ENCODE measurements at regions not wholly inside any gene's neighbourhood (a gene's known extent, or its start where the extent isn't known, plus 50 kb on each side); places are given as distances from the start of the nearest gene placed in this dataset.
"Not testable (repeated sequence)": the region's sequence is repeated elsewhere in the genome, so short reads cannot be mapped to it uniquely, and the experiment has no call there.

- H3K27ac ChIP-seq, result no peak overlapping the region; the same call in 1 of the 2 replicates
- no peak for TF ChIP-seq CTCF (conservative IDR thresholded peaks at IDR 0.05)
These were observed 382.6 kb downstream of the DMRTA1 start for GRCh38 chr9:22829236-22829635.

- TF ChIP-seq CTCF (conservative IDR thresholded peaks at IDR 0.05), result no peak
- H3K27ac ChIP-seq, result no peak overlapping the region
These were observed 391.6 kb downstream of the DMRTA1 start for GRCh38 chr9:22838266-22838665.

- TF ChIP-seq CTCF (conservative IDR thresholded peaks at IDR 0.05), result no peak
- H3K27ac ChIP-seq, result no peak overlapping the region
These were observed 394.0 kb downstream of the DMRTA1 start for GRCh38 chr9:22840641-22841040.

GRCh38 chr9:22845243-22845642 lies 398.6 kb downstream of the DMRTA1 start:
- not testable (repeated sequence) for H3K27ac ChIP-seq

- no peak overlapping the region for H3K27ac ChIP-seq
- no peak for TF ChIP-seq CTCF (conservative IDR thresholded peaks at IDR 0.05)
These were observed 409.4 kb downstream of the DMRTA1 start for GRCh38 chr9:22855980-22856379.

- no peak overlapping the region for H3K27ac ChIP-seq
- TF ChIP-seq CTCF (conservative IDR thresholded peaks at IDR 0.05), result no peak
These were observed 410.7 kb downstream of the DMRTA1 start for GRCh38 chr9:22857316-22857715.

- H3K27ac ChIP-seq, result no peak overlapping the region
- TF ChIP-seq CTCF (conservative IDR thresholded peaks at IDR 0.05), result no peak
These were observed 416.5 kb downstream of the DMRTA1 start for GRCh38 chr9:22863106-22863505.

GRCh38 chr9:22863736-22864135 lies 417.1 kb downstream of the DMRTA1 start:
- no peak overlapping the region for H3K27ac ChIP-seq
- TF ChIP-seq CTCF (conservative IDR thresholded peaks at IDR 0.05), result no peak
